CD4-positive, alpha-beta T cell treated with Interleukin-12 subunit alpha and Interleukin-12 subunit beta, for 1 hour (primary cell): ENCODE measurements at regions not wholly inside any gene's neighbourhood (a gene's known extent, or its start where the extent isn't known, plus 50 kb on each side); places are given as distances from the start of the nearest gene placed in this dataset.

ENCODE experiments used
- DNase-seq: peaks from one replicate; pipeline ENCODE4 v3.0.0-alpha.2; 2020

DNA sequence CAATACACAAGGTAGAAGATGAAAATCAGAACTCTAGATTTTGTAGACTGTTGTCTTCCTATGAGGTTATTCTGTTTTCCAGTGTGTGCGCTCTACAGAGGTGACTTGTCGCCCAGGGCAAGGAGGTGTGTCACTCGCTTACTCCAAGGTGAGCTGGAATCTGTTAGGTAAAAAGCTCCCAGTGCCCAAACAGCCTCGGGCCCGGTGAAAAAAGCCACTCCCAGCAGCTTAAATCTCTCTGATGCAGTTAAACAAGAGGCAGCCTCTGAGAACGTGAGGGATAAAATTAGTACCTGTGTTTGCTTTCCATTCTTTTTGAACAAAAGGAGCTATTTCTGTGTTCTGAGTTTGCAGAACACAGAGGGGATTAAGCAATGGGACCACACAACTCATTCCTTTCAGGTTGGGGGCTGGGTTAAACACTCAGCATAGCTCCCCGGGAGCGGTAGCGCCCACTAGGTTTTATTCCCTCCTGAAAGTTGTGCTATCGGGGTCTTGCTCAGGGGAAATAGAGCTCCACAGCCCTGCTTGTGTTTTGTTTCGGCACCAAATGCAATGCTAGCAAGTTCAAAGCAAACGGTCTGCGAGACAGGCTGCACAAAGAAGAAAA is 181.2 kb downstream of the FOXA2 start:
- DNase-seq: no peak

GRCh38 chr20:22402550-22402949 is 181.8 kb downstream of the FOXA2 start:
- no peak for DNase-seq

GRCh38 chr20:22400440-22400839 is 183.9 kb downstream of the FOXA2 start:
- DNase-seq: no peak

DNA sequence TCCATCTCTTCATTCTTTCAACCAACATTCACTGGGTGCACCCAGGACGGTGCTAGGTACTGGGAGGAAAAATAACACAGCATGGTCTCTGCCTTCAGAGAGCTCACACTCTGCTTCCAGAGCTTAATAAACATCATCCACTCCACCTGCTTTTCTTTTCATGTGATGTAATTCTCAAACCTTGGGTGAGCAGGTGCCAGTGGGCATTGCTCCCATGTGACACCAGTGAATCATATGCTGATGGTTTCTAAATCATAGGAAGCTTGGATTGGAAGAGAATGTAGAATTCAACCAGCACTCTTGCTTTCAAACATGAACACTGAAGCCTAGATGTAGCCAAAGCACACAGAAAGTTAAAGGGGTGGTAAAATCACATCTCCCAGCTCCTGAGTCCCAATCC is 189.8 kb downstream of the FOXA2 start:
- no peak for DNase-seq

DNA sequence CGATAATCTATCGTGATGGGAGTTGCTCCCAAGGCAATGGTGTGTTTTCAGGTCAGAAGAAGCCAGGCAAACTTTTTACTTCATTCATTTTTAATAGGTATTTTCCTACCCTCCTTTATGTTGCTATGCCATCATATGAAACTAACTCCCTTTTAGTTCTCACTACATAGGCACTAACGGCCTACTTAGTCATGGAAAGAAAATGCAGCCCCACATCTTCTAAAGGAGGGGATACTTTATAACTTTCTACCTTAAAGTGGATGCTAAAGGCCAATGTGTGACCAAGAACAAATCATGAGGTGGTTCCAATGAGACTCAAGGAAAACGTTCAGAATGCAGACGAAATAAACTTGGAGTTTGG is 193.8 kb downstream of the FOXA2 start:
- DNase-seq: no peak

- DNase-seq: no peak
Measured at GRCh38 chr20:22389836-22390542, 194.4 kb downstream of the FOXA2 start.

GRCh38 chr20:22387452-22387851 is 196.9 kb downstream of the FOXA2 start:
- DNase-seq: no peak

- no peak for DNase-seq
Measured at GRCh38 chr20:22386306-22386623, 198.1 kb downstream of the FOXA2 start.

DNA sequence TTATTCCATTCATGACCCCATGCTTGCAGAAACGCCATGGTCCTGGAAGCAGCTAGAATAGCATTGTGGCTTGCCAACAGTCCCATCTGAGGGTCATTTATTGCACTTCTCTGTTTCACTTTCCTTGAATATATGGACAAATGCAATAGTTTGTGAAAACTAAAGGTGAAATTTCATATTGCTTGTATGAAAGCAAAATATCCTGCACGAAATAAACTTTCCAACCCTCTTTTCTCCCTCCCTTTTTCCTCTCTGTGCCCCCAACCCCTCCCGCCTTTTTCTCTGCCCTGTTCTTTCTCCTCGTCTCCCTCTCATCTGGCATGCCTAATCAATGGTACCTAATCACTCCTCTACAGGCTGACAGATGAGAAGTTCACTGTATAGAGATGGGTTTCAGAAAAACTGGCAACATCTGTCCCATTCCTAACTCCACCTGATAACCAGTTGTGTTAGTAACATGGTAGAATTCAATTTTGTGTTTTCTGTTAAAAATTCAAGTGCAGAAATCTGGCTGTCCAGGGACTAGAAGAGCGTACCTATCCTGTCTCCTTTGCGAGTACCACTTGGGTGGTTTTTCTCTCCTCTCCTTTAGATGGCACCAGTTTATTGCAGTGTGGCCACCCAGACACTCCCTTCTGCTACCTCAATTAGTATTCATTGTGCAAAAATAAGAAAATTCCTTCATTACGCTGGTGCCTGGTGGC is 198.6 kb downstream of the FOXA2 start:
- no peak for DNase-seq

DNA sequence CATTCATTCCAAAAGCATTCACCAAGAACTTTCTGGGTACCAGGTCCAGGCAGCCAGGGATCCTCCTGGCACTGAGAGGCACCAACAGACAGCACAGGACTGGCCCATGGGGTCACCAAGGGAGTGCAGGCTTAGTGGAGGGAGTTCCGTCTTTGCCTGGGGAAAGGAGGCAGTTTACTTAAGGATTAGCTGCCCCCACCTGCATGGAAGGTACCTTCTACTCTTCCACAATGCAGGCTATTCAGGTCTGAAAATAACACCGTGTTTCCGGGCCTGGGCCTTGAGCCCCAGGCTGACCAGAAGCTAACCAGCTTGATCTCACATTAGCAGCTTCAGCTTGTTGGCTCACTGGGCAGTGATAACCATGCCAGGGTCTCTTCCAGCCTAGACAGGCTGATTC is 199.4 kb downstream of the FOXA2 start:
- DNase-seq: no peak

GRCh38 chr20:22383156-22383555 is 201.2 kb downstream of the FOXA2 start:
- no peak for DNase-seq

- no peak for DNase-seq
Measured at GRCh38 chr20:22382742-22383141, 201.6 kb downstream of the FOXA2 start.

- no peak for DNase-seq
Measured at GRCh38 chr20:22381812-22382416, 202.5 kb downstream of the FOXA2 start.

- DNase-seq: no peak
Measured at GRCh38 chr20:22379472-22379871, 204.9 kb downstream of the FOXA2 start.

DNA sequence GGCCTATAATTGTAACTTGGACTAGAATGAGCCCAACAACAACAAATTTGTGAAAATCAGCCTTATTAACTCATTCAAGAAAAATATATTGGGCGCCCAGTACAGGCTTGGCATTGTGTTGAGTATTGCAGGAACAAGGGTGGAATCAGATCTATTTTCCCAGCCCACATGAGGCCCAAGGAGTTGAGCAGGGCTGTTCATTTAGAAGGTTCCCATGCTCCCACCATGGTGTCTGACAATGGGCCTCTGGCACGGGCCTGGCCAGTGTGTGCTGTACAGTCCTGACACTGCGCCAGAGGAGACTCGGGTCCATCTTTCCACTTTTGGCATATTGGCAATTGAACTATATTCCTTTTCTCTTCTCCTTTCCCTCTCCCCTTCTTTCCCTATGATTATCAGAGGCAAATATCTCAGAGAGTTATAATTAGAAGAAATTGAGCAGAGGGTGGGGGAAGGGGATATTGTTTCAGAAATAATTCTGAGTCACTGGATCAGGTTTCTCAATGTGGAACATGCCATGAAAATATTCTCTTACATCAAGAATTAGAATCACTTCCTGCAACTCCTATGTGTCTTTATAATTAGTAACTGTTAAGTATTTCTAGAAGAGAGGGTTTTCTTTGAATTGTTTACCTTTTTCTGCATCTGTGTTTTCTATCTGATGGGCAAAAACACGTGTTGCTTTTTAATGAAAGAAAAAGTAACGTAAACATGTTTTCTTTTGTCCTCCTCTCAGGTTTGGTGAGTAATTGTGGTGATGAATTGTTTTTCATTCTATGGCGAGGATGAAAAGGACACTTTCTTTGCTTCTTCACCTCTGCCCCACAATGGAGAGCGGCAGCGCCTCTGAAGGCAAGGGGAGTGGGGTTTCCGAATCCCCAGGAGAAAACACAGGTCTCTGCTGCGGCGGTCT is 209.4 kb downstream of the FOXA2 start:
- no peak for DNase-seq

- DNase-seq: no peak
Measured at GRCh38 chr20:22374066-22374465, 210.3 kb downstream of the FOXA2 start.

GRCh38 chr20:22373164-22373895 is 211.0 kb downstream of the FOXA2 start:
- DNase-seq: no peak

DNA sequence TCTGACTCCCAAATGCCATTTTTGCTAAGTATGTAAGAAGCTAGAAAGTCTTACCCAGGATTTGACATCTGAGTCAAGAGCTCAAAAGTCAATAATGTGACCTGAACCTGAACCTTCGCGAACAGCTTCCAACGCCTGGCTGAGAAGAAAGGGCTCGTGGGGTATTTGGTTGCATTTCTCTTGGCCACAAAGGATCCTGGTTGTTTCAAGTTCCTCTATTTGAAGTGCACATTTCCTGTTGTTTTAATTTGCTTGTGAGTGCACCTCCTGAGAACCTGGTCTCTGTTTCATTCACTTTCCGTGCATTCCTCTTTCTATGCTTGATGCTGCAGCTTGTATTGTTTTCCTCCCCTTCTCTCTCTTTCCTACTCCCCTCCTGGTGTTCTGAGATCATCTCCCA is 212.5 kb downstream of the FOXA2 start:
- DNase-seq: peak; percentile 0

DNA sequence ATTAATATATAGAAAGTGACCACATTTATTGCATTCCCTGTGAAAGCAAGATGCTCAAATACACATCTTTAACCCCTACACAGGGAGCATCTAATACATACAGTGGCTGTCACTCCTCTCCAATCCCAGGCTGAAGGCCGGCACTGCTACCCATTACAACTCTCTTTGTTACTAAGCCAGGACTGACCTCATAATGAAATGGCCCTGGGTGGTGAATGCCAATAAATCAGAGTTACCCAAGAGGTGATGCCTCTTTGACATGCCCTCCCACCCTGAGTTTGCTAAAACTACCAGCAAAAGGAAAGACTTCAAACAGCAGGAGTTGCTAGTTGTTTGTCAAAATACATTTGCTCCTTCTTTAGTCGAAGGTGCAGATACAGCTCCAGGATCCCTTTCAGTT is 214.2 kb downstream of the FOXA2 start:
- DNase-seq: no peak

GRCh38 chr20:22369100-22369499 is 215.3 kb downstream of the FOXA2 start:
- DNase-seq: no peak

DNA sequence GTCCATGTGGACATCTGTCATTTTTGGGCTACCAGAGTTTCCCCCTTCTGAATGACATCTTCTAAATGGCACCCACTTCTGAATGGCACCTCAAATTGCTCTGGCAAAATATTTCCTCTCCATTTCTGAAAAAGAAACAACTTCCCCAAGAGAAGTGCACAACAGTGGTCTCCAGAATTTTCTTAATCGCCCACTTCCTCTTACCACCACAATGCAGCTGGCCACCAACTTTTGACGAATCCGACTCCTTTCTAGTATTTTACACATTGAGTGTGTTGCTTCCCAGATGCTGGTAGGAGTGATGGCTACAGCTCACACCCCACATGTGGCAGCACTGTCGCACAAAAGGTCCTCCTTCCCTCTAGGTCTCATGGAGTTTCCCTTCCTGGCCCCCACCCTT is 216.1 kb downstream of the FOXA2 start:
- no peak for DNase-seq

GRCh38 chr20:22366631-22367030 is 217.7 kb downstream of the FOXA2 start:
- DNase-seq: no peak
